ENCODE measurements at regions not wholly inside any gene's neighbourhood (a gene's known extent, or its start where the extent isn't known, plus 50 kb on each side); places are given as distances from the start of the nearest gene placed in this dataset.

DNA sequence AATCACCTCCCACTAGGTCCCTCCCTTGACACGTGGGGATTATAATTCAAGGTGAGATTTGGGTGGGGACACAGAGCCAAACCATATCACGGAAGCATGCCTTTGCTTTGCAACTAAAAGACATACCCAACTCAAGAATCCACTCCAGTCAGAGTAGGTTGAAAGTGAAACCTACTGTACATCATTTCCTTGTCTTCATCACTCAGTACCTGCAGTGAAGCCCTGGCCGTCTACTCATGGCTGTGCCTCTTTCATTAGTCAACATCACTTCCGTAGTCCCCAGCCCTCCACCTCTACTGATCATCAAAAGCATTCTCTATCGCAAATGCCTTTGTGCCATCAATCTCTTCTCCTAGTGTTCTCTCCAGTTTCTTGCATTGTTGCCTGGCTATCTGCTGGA is 343.1 kb upstream of the ARGLU1 start:
- Histone ChIP-seq H4K20me1 (replicated peaks; ENCODE audit: control insufficient read depth, extremely low read depth, insufficient read depth, low read length) (no peaks in the 10 kb centered on the region), H3K4me1 (ENCODE audit: control insufficient read depth, extremely low read depth, insufficient read depth, low read length) (no peaks in the 10 kb centered on the region), H3K27me3 (ENCODE audit: control insufficient read depth in 2 of 2, insufficient read depth in 2 of 2, low read length in 2 of 2) (peaks cover 25 to 27% of the 10 kb centered on the region in 2 experiments), H2AFZ (ENCODE audit: low read depth, low read length) (no peak overlapping the region), H3K4me3 (replicated peaks in 1 of 3; ENCODE audit: insufficient read depth in 1 of 3, low read depth in 1 of 3, low read length in 3 of 3) (no peak overlapping the region), H3K4me2 (ENCODE audit: insufficient read depth, low read length) (no peak overlapping the region), H3K79me2 (ENCODE audit: control insufficient read depth, insufficient read depth, low read length) (no peaks in the 10 kb centered on the region), H3K36me3 (ENCODE audit: control insufficient read depth in 2 of 2, extremely low read depth in 1 of 2, insufficient read depth in 2 of 2, low read length in 2 of 2) (no peaks in the 10 kb centered on the region), H3K27ac (ENCODE audit: insufficient read depth, low read depth, low read length) (no peak overlapping the region), H3K9ac (replicated peaks; ENCODE audit: extremely low read depth, insufficient read depth, low read length) (no peak overlapping the region), H3K9me3 (replicated peaks; ENCODE audit: control insufficient read depth, insufficient read depth, low read length) (no peaks in the 10 kb centered on the region), H3K9me1 (replicated peaks; ENCODE audit: control insufficient read depth, extremely low read depth, insufficient read depth, low read length) (no peaks in the 10 kb centered on the region)
- CTCF ChIA-PET = no interaction called here
- dilution Hi-C loops (cut with MboI; ENCODE audit: extremely low pct_ligation_motif_present, low sequenced_read_pairs) (no loop called here), intact Hi-C loops (cut with micrococcal nuclease) (loop anchor here (10.0 kb wide), 1 partner anchor 1716 kb away; no protein-coding TSS in a partner anchor)
- POLR2A ChIA-PET = no interaction called here
- BruUV-seq (replicated peaks) = no TSS peak
- FAIRE-seq (no peak), DNase-seq (ENCODE audit: low read depth, low spot score) (no peak)
- TF ChIP-seq POLR2A (IDR thresholded peaks at IDR 0.05; ENCODE audit: low read depth, low read length) (no peak), JUN (IDR thresholded peaks at IDR 0.05; ENCODE audit: borderline replicate concordance, insufficient read depth, insufficient read length, low read depth) (no peak), EZH2 (IDR thresholded peaks at IDR 0.05; ENCODE audit: borderline replicate concordance, low read depth, low read length, severe bottlenecking) (no peak), FOS (IDR thresholded peaks at IDR 0.05; ENCODE audit: borderline replicate concordance, insufficient read depth, low read length) (no peak), MYC (IDR thresholded peaks at IDR 0.05; ENCODE audit: low read depth, low read length) (no peak), GATA2 (IDR thresholded peaks at IDR 0.05; ENCODE audit: insufficient read depth, insufficient read length, low read depth, low read length) (no peak)
- TF ChIP-seq, protein P1, sequence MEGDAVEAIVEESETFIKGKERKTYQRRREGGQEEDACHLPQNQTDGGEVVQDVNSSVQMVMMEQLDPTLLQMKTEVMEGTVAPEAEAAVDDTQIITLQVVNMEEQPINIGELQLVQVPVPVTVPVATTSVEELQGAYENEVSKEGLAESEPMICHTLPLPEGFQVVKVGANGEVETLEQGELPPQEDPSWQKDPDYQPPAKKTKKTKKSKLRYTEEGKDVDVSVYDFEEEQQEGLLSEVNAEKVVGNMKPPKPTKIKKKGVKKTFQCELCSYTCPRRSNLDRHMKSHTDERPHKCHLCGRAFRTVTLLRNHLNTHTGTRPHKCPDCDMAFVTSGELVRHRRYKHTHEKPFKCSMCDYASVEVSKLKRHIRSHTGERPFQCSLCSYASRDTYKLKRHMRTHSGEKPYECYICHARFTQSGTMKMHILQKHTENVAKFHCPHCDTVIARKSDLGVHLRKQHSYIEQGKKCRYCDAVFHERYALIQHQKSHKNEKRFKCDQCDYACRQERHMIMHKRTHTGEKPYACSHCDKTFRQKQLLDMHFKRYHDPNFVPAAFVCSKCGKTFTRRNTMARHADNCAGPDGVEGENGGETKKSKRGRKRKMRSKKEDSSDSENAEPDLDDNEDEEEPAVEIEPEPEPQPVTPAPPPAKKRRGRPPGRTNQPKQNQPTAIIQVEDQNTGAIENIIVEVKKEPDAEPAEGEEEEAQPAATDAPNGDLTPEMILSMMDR (IDR thresholded peaks at IDR 0.05; ENCODE audit: extremely low read depth in 1 of 2, insufficient read depth in 1 of 2, low read depth in 1 of 2, low read length in 2 of 2) = no peak
- TF ChIP-seq, protein P2, sequence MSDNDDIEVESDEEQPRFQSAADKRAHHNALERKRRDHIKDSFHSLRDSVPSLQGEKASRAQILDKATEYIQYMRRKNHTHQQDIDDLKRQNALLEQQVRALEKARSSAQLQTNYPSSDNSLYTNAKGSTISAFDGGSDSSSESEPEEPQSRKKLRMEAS (IDR thresholded peaks at IDR 0.05; ENCODE audit: insufficient read depth, insufficient read length) = no peak
